DMS153 treated with DMSO at 0.1 percent for 48 hours (cell line): ENCODE measurements at regions not wholly inside any gene's neighbourhood (a gene's known extent, or its start where the extent isn't known, plus 50 kb on each side); places are given as distances from the start of the nearest gene placed in this dataset.
A peak's percentile ranks its signal among the peaks of the same experiment; 100 is the strongest.
"Not testable (repeated sequence)": the region's sequence is repeated elsewhere in the genome, so short reads cannot be mapped to it uniquely, and the experiment has no call there.

ENCODE experiments used
- DNase-seq: peaks from one replicate; lab custom pipeline; 2025; ENCODE audit not compliant: unreplicated experiment; lab: John Stamatoyannopoulos, UW

DNA sequence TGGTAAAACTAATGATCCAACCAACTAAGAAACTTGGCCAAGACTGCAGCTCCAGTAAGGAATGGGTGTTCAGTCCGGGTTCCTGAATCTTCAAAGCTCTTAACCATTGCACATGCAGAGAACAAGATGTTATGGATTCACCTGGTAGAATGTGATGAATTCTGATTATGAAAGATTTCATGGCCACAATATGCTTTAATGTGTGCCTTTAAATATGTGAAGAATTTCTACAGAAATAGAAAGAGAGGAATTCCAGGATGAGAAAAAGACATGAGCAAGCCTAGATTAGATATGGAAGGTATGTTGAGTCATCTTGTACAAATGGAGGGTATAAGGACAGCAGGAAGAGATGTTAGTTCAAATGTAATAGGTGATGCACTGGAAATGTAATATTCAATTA, 472.2 kb upstream of the TENM3 start:
- no peak for DNase-seq

DNA sequence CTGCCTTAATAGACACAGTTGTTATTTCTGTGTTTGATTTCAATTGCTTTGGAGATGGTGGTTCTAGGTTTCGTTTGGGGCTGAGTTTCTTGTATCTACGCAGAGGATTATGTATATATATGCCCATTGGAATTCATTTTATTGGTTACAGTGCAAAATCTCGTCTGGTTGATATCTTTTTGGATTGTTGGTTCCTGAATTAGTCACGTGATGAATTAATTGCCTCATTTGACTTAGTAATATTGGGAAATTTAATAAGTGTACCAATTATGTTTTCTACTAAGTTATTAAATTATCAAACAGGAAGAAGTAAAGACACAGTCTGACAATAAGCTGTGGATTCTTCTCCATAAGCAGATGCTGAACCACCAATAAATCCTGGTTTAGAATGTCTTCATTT, 467.9 kb upstream of the TENM3 start:
- no peak for DNase-seq

DNA sequence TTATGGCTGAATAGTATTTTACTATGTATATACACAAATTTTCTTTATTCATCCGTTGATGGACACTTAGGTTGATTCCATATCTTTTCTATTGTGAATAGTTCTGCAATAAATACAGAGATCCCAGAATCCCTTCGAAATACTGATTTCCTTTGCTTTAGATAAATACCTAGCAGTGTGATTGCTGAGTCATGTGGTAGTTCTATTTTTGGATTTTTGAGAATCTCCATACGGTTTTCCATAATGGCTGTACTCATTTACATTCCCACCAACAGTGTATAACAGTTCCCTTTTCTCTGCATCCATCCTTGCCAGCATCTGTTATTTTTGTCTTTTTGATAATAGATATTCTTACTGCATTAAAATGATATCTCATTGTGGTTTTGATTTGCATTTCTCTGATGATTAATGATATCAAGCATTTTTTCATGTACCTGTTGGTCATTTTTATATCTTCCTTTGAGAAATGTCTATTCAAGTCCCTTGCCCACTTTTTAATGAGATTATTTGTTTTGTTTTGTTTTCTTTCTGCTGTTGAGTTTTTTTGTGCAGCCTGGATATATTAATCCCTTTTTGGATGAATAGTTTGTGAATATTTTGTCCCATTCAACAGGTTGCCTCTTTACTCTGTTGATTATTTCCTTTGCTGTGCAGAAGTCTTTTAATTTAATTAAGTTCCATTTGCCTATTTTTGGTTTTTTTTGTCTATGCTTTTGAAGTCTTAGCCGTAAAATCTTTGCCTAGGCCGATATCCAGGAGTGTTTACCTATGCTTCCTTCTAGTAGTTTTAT, 466.7 kb upstream of the TENM3 start:
- DNase-seq, result no peak

DNA sequence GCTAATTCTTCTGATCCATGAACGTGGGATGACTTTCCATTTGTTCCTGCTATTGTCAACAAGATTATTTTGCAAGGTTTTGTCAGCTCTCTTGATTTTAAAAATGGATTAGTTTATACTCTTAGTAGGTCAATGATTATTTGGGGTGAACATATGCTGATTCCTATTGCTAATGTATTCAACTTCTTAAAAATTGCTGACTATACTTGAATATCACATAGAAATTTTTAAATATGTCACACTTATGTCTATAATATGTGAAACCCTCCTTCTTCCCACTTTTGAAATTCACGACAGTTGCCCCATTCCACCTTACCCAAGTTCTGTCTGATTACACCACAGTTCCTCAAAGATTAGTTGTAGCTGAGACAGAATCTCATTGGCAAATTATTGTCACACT, 465.7 kb upstream of the TENM3 start:
- no peak for DNase-seq

DNA sequence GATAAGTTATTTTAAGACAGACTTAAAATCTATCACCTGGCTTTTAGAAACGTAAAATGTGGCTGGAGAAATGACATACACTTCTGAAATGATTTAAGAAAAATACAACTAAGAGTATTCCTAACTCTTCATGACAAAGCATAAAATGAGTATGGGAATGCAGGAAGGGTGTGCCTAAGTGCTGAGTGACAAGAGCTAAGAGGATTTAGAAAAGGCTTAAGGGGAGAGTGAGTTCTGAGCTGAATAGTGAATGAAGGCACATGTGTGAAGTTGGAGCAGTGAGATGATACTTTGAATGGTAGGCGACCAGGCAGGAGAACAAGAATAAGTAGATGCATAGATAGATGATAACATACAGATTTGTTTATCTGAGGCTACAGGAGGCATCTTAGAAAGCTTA, 458.3 kb upstream of the TENM3 start:
- no peak for DNase-seq

DNA sequence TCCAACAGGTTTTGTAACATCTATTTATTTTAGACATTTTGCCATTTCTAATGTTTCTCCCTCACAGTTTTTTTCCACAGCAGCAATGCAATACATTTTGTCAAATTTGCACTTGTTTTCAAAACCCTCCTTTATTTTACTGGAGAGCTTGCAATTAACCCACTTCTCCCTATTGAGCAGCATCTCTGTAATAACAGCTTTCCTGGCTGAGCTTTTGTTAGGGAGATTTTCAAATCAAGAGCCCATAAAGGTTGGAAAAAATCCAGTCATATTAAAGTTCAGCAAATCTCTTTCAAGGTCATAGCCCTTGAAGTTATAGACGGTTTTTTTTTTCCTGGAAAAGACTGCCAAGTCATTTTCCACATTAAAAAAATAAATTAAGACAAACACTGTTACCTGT, 450.6 kb upstream of the TENM3 start:
- peak; percentile 81 for DNase-seq

DNA sequence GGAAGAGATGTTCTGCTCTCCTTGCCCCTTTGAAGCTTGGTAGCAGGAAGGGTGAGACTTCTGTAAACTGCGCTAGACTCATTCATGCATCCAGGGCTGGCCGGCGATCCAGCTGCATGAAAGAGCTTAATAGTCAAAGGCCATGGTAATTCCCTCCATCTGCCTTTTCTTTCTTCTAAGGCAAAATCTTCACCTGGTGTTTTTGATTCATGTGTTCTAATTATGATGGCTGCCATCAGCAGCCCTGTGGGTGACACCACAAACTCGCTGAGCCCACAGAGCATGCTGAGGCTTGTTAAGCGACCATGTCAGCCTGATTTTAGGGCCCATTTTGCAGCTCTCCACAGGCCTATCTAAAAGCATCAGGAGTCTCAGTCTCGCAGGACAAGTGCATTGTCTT, 450.1 kb upstream of the TENM3 start:
- peak; percentile 91 for DNase-seq

DNA sequence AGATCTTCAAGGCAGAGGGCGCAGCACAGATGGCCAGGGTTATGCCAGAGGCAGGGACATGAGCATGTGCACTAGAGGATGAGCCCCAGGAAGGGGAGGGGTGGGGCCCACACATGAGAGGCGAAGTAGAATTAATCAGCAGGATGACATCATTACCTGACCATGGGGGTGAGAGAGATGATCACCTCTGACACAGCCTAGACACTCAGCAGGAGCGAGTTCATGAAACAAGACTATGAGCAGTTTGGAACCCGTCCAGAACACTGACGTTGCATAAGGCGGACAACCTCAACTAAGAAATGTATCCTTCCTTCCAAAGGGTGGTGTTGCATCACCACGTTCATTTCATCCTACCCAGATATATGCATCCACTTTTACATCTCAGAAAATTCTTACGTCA, 446.7 kb upstream of the TENM3 start:
- DNase-seq, result no peak

DNA sequence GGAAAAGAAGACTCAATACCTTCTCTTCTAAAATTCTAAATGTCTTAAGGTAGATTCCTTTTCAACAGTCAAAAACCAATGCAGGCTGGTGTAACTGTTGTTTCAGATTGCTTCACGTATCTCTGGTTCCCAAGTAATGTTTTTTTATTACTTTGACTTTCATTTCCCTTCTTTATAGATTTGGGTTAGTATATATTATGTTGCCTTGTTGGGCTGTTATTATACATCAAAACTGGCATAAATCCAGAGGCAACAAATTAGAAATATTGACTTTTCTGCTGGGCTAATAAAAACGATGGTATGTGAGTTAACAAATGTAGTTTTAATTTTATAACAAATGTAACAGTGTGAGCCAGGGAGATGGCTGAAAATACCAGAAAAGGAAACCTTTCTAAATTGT, 444.7 kb upstream of the TENM3 start:
- no peak for DNase-seq

DNA sequence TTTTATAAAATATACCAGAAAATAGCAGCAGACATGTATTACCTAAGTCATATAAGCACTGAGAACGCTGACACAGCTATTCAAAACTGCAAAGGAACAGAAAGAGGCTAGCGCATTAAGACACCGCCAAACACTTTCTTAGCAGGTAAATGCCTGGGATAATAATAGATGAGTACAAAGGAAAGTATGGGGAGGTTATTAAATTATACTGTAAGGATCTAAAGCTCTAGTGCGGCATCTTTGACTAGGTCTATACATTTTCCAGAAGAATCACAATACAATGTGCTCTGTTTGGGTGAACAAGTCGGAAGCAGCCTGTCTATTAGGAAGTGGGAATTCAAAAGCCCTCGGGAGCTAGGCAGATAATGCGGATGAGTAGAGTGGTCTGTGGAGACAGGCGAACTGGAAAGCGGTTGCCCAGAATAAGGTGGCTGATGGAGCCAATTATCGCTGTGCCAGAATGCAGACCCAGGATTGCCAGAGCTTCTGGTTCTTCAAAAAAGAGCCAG, 443.6 kb upstream of the TENM3 start:
- no peak for DNase-seq

DNA sequence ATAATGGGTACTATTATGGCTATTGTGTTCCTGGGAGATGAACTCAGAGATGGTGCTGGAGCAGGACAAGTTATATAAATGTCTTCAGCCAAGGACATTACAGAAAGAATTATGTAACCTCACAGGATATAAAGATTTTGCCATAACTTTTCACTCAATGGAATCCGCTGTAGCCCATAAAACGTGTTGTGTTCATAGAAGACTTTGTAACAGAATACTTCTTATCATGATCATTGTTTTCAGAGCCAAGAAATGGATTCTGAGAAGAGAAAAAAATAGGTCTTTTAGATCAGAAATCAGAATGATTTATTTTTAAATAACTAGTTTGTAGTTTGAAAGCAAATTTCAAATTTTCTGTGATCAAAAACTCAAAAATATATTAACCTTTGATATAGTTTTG, 441.0 kb upstream of the TENM3 start:
- DNase-seq, result no peak

DNA sequence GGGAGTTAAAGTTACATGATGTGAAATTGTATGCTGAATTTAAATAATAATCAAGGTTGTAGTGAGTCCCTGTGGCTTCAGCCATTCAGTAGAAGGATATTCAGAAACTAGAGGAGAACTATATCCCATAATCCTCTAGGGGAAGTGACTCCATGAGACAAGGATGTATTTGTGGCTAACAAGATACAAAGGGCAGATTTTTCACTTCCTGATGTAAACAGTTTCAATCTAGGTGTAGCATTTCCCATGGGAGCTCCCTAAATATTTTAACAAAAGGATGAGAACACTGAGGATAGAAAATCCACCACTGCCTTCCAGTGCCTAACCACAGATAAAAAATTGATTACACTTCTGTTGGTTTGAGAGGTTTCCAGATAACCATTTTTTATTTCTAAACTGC, 435.4 kb upstream of the TENM3 start:
- no peak for DNase-seq

DNA sequence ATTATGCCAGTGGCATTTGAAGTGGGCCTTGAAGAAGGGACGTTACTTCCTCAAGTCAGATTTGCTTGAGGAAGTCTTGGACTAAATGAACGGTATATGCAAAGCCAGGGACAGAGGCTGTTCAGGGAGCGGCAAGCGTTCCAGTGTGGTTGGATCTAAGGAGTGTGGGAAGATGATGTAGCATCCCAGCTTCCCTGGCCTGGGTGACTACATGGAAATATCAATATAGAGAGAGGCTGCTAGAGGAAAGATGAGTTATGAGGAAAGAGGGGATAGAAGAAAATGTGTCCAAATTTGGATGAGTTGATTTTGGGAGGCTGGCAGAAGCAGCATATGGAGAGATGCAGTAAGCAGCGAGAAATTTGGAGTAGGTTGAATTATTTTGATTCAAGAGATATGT, 432.5 kb upstream of the TENM3 start:
- DNase-seq, result no peak

DNA sequence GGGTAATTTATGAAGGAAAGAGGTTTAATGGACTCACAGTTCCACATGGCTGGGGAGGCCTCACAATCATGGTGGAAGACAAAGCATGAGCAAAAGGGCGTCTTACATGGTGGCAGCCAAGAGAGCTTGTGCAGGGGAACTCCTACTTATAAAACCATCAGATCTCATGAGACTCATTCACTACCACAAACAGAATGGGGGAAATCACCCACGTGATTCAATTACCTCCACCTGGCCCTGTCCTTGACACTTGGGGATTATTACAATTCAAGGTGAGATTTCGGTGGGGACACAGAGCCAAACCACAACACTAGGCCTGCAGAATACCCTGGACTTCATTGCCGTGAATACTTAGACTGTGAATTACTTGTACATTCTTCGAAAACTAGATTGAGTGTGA, 431.7 kb upstream of the TENM3 start:
- not testable (repeated sequence) for DNase-seq

DNA sequence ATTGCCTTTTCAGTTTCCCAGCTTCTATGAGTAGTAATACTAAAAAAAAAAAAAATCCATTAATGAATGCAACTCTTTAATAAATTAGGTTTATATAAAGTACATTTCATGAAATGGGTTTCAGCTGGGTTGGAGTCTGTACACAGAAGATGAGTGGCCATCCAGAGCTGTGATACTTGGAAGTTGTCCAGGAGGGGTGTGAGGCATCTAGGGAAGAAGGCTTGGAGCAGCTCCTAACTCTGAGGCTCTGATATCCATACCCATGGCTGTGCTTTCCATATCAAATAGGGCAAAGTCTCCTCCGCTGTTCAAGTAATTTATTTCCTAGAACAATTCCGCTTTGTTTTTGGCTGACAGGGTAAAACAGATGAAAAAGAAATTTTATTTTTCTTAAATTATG, 423.3 kb upstream of the TENM3 start:
- no peak for DNase-seq

DNA sequence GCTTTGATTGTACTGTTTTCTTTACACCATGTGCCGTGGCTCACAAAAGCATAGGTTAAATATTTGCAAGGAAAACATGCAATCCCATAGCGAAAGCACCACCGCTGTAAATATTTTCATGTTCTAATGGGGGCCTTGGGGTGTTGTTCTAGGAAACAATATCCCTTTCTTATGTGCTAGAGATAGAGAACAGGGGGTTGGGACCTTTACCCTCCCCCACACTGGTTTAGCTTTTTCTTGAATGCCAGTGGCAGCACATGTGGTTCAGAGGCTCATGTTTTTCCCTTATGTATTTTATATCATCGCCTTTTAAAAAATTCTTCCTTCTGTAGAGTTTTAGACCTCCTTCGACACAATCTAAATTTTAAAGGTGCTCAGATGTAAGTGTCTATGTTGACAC, 422.6 kb upstream of the TENM3 start:
- DNase-seq, result peak; percentile 73

DNA sequence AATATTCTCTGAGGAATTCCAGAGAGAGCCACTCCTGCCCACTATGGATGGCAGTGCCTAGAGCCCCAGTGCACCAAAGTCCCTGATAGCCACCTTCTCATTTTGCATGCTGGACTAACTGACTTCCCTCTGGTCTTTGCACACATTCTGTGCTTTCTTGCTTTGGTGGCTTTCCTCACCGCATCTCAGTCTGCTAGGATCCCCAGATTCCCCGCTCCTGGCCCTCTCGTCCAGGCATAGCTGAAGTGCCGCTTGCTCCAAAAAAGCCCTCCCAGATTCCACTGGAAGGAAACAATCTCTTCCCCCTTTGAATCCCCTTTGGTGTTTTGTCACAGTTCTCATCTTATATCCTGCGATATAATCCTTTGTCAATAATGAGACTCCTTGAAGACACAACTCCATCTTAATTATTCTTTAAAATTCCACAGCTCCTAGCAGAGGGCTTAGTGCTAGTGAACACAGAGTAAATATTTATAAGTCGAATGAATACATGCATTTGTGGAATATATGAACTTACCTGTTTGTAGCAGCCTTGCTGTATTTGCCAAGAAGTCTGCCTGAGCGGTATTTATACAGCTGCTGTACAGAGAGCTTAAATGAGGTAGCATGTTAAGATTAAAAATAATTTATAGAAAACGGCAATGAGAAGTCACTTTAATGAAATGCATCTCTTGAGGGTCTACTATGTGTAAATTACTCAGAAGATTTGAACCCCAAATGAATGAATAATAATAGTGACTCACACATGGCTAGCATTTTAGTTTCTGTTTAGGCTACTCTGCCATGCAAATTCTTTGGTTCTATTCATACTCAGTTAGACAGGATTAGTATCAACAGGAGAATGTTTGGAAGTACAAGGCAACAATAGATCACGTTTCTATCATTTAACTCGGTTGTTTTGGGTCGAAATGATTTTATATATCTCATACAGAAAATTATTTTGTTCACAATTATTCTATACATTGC, 421.9 kb upstream of the TENM3 start:
- peak; percentile 70 for DNase-seq

DNA sequence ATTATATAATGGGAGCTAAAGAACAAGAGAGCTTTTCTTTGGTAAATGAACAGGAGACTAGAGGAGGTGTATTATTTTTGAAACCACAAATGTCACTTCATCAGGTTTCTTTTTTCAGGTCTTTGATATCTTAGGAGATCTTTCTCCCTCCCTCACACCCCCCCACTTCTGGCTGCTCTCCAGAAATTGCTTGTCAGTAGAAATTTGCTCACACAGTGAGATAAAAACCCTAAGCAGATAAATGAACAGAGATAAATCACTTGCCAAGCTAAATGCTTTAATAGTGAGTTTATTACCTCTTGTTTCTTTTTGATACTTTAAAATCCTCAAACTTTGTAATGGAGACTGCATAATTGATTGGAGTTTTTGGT, 421.2 kb upstream of the TENM3 start:
- DNase-seq, result peak; percentile 56

DNA sequence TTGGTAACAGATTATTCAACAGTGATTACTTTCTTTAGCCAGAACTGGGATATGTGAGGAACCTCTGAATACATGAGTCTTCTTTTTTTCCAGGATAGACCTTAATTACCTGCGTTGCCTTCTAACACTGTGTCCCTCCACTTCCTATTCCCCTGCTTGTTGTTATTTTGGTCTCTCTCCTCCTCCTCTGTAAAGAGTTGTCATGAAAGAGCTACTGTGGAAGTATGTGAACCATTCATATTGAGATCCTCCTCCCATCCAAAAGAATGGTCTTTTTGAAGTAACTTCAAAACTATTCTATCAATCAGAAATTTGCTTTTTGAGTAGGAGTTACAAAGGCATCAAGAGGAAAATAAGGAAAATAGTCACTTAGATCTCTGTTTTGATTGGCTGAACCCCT, 420.0 kb upstream of the TENM3 start:
- DNase-seq, result no peak

DNA sequence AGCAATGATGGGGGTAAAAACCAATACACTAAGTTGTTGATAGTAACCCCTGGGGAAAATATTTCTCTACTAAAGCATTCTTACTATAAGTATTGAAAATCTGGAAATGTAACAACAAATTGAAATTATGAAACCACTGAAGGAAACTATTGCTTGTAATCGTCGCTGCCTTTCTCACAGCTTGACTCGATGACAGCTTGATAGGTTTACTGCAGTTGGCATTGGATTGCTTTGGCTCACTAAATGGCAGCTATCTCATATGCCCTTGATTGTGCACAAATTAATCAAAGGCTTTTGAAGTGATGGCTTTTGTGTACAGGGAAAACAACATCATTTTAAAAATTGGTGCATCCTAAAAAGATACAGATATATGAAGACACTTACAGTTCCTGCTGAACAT, 419.6 kb upstream of the TENM3 start:
- DNase-seq, result no peak

DNA sequence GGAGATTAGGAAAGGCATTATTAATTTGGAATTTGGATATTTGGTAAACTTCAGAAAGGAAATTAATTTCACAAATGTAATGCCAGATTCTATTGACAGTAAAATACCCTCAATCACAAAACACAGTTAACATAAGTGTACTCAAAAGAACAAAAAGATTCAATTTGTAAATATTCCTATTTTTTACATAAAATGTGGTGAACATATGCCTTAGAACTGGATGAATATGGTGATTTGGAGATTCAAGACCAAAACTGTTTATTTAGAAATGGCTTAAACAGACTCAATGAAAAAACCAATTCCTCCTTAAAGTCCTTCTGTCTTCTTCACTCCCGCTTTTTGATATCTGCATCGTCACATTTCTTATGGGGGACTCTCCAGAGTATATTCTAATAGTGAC, 417.6 kb upstream of the TENM3 start:
- no peak for DNase-seq

DNA sequence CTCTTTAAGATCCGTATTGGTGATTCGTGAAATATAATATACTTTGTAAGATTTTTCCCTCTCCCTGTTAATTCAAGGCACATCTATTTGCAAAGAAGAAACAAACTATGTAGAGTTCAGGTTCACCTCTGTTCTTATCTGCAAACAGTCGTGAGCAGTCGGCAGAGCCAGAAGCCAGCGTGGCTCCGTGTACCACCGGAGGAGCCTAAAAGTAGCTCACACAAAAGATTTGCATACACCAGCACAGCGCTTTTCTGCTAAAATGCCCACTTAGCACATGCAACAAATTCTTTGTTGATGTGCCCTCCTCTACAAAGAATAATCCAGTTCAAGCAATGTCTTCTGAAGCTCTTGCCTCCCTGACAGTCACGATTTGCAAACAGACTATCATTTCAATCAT, 416.0 kb upstream of the TENM3 start:
- no peak for DNase-seq
